ENCODE measurements at regions not wholly inside any gene's neighbourhood (a gene's known extent, or its start where the extent isn't known, plus 50 kb on each side); places are given as distances from the start of the nearest gene placed in this dataset.

DNA sequence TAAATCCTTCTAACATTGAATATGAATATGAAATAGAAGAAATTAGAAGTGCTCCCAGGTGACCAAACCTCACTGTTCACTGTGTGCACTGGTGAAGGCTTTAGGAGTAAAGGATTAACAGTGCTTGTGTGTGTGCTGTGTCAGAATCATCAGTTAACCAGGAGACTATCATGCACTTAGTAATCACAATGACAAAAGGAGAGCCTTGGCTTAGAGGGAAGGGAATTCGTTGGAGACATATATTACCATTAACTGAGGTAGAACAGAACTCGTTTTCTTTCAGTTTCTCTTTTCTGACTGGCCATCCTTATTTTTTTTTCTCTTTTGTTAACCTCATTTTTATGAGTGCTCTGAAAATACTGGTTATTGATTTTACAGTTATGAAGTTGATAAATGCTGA, 213.3 kb upstream of the GBE1 start:
- DNase-seq: no peak
- Mint-ChIP-seq H3K27me3 (no peaks in the 10 kb centered on the region), H3K4me1 (no peaks in the 10 kb centered on the region), H3K27ac (no peak overlapping the region), H3K36me3 (ENCODE audit: low read depth) (no peaks in the 10 kb centered on the region), H3K4me3 (no peak overlapping the region)
- H3K9me3 ChIP-seq (ENCODE audit: control insufficient read depth, low read length, poor library complexity, severe bottlenecking): no peaks in the 10 kb centered on the region
- ATAC-seq: no peak

DNA sequence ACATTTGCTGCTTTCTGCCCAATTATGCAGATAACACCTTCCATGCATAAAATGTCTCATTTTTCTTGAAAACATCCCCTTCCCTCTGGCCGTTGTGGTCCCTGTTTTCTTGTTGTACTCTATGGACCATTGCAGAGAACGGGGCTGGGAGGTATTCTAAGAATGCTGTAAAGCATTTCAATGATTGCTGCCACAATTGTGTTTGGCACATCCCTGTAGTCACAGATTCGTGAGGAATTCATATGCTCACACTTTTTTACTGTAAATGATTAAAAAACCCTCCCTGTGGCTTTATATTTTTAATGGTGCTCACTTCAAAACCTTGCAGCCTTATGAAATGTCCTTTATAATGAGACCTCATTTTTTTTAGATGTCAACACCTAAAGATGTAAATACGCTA, 207.2 kb upstream of the GBE1 start:
- H3K9me3 ChIP-seq (ENCODE audit: control insufficient read depth, low read length, poor library complexity, severe bottlenecking): no peaks in the 10 kb centered on the region
- Mint-ChIP-seq H3K4me3 (no peak overlapping the region), H3K4me1 (no peaks in the 10 kb centered on the region), H3K36me3 (ENCODE audit: low read depth) (no peaks in the 10 kb centered on the region), H3K27me3 (peaks cover 8% of the 10 kb centered on the region), H3K27ac (no peak overlapping the region)
- ATAC-seq (no peak), DNase-seq (no peak)

DNA sequence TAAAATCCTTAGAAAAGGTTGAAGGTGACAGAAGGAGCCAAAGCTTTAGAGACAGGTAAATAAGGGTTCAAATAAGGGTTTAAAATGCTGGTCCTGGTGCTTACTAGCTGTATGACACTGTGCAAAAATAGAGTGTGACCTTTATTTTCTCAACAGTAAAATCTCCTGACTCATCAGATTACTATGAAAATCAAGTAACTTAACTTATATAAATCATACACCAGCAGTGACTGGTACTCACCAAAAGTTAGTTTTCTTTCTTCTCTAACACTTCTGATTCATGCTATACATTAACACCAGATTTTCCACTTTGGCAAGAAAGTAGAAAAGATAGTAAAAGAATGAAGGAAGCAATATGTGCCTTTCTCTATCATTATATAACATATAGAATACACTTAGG, 205.9 kb upstream of the GBE1 start:
- no peak for DNase-seq
- H3K9me3 ChIP-seq (ENCODE audit: control insufficient read depth, low read length, poor library complexity, severe bottlenecking): no peaks in the 10 kb centered on the region
- peaks cover 8% of the 10 kb centered on the region for H3K27me3 Mint-ChIP-seq
- ATAC-seq: no peak
- H3K4me3 Mint-ChIP-seq: no peak overlapping the region
- H3K36me3 Mint-ChIP-seq (ENCODE audit: low read depth): no peaks in the 10 kb centered on the region
- H3K27ac Mint-ChIP-seq: no peak overlapping the region
- H3K4me1 Mint-ChIP-seq: no peaks in the 10 kb centered on the region

DNA sequence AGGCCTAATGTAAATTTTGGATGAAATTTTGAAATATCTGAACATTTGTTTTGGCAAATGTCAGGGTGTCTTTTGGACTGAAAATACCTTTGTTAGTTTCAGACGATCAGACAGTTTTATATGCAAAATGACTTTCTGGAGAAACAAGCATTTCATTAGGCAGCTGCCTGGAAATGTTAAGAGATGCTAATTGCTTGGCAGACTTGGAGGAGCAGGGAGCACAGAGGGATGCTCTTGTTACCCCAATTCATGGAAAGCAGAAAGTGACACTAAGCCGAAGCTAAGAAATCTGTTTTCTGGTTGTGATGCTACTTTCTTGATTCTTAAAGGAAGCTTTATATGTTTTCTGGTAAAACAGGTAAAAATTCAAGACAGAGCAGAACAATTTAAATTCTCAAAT, 204.3 kb upstream of the GBE1 start:
- no peak overlapping the region for H3K27ac Mint-ChIP-seq
- H3K27me3 Mint-ChIP-seq: peaks cover 8% of the 10 kb centered on the region
- H3K9me3 ChIP-seq (ENCODE audit: control insufficient read depth, low read length, poor library complexity, severe bottlenecking): no peaks in the 10 kb centered on the region
- H3K36me3 Mint-ChIP-seq (ENCODE audit: low read depth): no peaks in the 10 kb centered on the region
- H3K4me1 Mint-ChIP-seq: no peaks in the 10 kb centered on the region
- DNase-seq: no peak
- ATAC-seq: no peak
- no peak overlapping the region for H3K4me3 Mint-ChIP-seq

DNA sequence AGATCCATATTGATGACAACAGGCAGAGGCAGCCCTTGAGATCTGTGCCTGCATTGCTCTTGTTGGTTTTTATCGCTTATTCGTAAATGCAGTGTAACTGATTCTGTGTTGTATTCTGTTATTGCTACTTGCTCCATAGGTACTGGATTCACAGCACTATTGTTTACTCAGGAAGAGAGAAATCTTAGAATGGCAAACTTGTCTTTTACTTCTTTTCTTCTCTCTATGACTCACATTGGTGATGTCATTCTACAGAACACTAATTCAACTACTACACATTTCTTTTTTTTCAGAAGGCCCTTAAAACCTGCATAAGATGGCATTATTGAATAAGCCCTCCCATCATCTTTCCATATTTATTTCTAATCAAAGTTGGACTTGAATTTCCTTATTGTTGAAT, 201.0 kb upstream of the GBE1 start:
- Mint-ChIP-seq H3K36me3 (ENCODE audit: low read depth) (no peaks in the 10 kb centered on the region), H3K27ac (no peak overlapping the region), H3K4me1 (no peaks in the 10 kb centered on the region), H3K27me3 (peaks cover 8% of the 10 kb centered on the region), H3K4me3 (no peak overlapping the region)
- ATAC-seq: no peak
- no peaks in the 10 kb centered on the region for H3K9me3 ChIP-seq (ENCODE audit: control insufficient read depth, low read length, poor library complexity, severe bottlenecking)
- DNase-seq: no peak

GRCh38 chr3:81958972-81959640, 197.7 kb upstream of the GBE1 start:
- DNase-seq (no peak), ATAC-seq (no peak)
- no peak overlapping the region for H3K27ac Mint-ChIP-seq

DNA sequence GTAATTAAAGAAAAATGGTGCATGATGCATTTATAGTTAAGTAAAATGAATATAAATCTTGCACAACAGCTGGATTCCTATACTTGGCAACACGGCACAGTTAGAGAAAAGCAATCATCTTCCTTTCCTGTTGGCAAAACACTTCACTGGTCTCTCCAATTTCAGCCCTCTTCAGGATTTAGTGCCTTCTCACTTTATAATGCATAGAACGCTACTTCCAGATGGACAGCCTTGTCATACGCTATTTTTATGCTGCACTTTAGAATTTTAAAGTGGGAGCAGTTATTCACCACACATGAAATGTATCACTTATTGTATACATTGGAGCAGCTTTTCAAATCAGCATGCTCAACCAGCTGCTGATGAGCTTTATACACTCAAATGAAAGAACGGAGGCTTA, 194.4 kb upstream of the GBE1 start:
- Mint-ChIP-seq H3K4me3 (no peak overlapping the region), H3K36me3 (ENCODE audit: low read depth) (no peaks in the 10 kb centered on the region), H3K4me1 (no peaks in the 10 kb centered on the region), H3K27ac (no peak overlapping the region), H3K27me3 (no peaks in the 10 kb centered on the region)
- no peaks in the 10 kb centered on the region for H3K9me3 ChIP-seq (ENCODE audit: control insufficient read depth, low read length, poor library complexity, severe bottlenecking)
- DNase-seq (no peak), ATAC-seq (no peak)

More at GRCh38 chr3:81958972-81959640, 197.7 kb upstream of the GBE1 start:
- no peak overlapping the region for H3K4me3 Mint-ChIP-seq
- no peaks in the 10 kb centered on the region for H3K36me3 Mint-ChIP-seq (ENCODE audit: low read depth)
- H3K27me3 Mint-ChIP-seq: no peaks in the 10 kb centered on the region
- no peaks in the 10 kb centered on the region for H3K4me1 Mint-ChIP-seq
- no peaks in the 10 kb centered on the region for H3K9me3 ChIP-seq (ENCODE audit: control insufficient read depth, low read length, poor library complexity, severe bottlenecking)

- no peaks in the 10 kb centered on the region for H3K36me3 Mint-ChIP-seq (ENCODE audit: low read depth)
- no peaks in the 10 kb centered on the region for H3K27me3 Mint-ChIP-seq
- DNase-seq (no peak), ATAC-seq (no peak)
- no peaks in the 10 kb centered on the region for H3K4me1 Mint-ChIP-seq
- H3K9me3 ChIP-seq (ENCODE audit: control insufficient read depth, low read length, poor library complexity, severe bottlenecking): no peaks in the 10 kb centered on the region
- H3K4me3 Mint-ChIP-seq: no peak overlapping the region
- H3K27ac Mint-ChIP-seq: no peak overlapping the region
Observed at GRCh38 chr3:81953111-81953510, 191.7 kb upstream of the GBE1 start.

DNA sequence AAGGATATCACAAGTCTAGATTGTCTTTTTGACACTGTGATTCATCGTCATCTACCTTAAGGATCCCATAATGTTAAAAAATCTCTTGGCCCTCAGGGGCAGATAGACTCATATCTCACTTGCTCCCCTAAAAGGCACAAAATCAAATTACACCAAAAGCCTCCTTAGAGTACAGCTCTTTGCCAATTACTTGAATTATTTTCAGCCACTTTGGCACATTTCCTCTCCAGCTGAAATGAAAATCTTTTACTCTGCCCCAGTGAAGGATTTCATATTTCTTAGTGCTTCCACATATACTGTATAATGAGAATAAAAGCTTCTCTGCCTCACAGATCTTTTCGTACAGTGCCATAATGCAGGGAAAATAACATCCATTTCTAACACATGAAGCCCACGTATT, 190.7 kb upstream of the GBE1 start:
- Mint-ChIP-seq H3K4me1 (no peaks in the 10 kb centered on the region), H3K27ac (no peak overlapping the region), H3K36me3 (ENCODE audit: low read depth) (no peaks in the 10 kb centered on the region), H3K27me3 (no peaks in the 10 kb centered on the region), H3K4me3 (no peak overlapping the region)
- DNase-seq: no peak
- no peak for ATAC-seq
- H3K9me3 ChIP-seq (ENCODE audit: control insufficient read depth, low read length, poor library complexity, severe bottlenecking): no peaks in the 10 kb centered on the region

DNA sequence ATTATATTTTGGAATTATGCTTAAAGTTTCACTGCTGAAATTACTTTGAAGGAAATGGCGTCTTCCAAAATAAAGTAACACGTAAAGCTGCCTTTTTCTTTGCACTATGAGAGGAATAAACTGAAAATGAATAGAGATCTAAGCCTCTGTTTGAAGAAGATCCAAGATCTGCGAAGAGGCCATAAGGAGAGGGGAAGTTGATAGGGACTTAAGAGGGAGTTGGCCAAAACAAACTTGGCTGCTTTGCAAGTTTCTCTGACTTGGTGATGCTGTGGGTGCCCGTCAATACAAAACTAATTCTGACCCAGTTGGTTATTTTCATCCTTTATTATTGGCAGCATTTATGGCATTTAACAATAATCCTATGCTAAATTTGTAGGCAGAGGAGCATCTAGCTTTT, 190.2 kb upstream of the GBE1 start:
- DNase-seq (no peak), ATAC-seq (no peak)
- Mint-ChIP-seq H3K27me3 (no peaks in the 10 kb centered on the region), H3K4me1 (no peaks in the 10 kb centered on the region), H3K36me3 (ENCODE audit: low read depth) (no peaks in the 10 kb centered on the region), H3K4me3 (no peak overlapping the region), H3K27ac (no peak overlapping the region)
- H3K9me3 ChIP-seq (ENCODE audit: control insufficient read depth, low read length, poor library complexity, severe bottlenecking): no peaks in the 10 kb centered on the region

- no peak overlapping the region for H3K4me3 Mint-ChIP-seq
- no peaks in the 10 kb centered on the region for H3K27me3 Mint-ChIP-seq
- no peak for DNase-seq
- no peaks in the 10 kb centered on the region for H3K36me3 Mint-ChIP-seq (ENCODE audit: low read depth)
- no peaks in the 10 kb centered on the region for H3K4me1 Mint-ChIP-seq
- ATAC-seq: no peak
- H3K9me3 ChIP-seq (ENCODE audit: control insufficient read depth, low read length, poor library complexity, severe bottlenecking): no peaks in the 10 kb centered on the region
- H3K27ac Mint-ChIP-seq: no peak overlapping the region
Observed at GRCh38 chr3:81951106-81951505, 189.7 kb upstream of the GBE1 start.

- H3K36me3 Mint-ChIP-seq (ENCODE audit: low read depth): no peaks in the 10 kb centered on the region
- DNase-seq (no peak), ATAC-seq (no peak)
- H3K9me3 ChIP-seq (ENCODE audit: control insufficient read depth, low read length, poor library complexity, severe bottlenecking): no peaks in the 10 kb centered on the region
- no peaks in the 10 kb centered on the region for H3K4me1 Mint-ChIP-seq
- no peak overlapping the region for H3K4me3 Mint-ChIP-seq
- no peaks in the 10 kb centered on the region for H3K27me3 Mint-ChIP-seq
- no peak overlapping the region for H3K27ac Mint-ChIP-seq
Observed at GRCh38 chr3:81947359-81947758, 185.9 kb upstream of the GBE1 start.

DNA sequence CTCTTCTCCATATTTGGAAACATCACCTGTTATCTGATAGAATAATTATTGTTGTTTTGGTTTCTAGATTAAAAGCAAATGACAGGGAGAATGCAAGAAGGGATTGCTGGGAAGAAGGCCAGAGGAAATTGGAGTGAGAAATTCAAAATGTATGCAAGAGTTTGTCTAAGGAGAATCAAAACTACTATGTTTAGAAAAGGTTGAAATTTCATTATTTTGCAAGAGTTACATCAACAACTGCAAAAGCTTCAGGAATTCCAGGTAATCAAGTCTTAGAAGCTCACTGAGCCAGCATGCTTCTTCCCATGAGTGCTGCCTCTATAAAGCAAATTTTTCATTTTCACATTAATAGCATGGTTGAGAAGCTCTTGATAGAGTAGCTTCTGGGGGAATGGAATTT, 177.2 kb upstream of the GBE1 start:
- Mint-ChIP-seq H3K4me3 (no peak overlapping the region), H3K27me3 (no peaks in the 10 kb centered on the region), H3K36me3 (ENCODE audit: low read depth) (no peaks in the 10 kb centered on the region), H3K4me1 (no peaks in the 10 kb centered on the region), H3K27ac (no peak overlapping the region)
- ATAC-seq: no peak
- H3K9me3 ChIP-seq (ENCODE audit: control insufficient read depth, low read length, poor library complexity, severe bottlenecking): no peaks in the 10 kb centered on the region
- no peak for DNase-seq

- H3K9me3 ChIP-seq (ENCODE audit: control insufficient read depth, low read length, poor library complexity, severe bottlenecking): no peaks in the 10 kb centered on the region
- no peak overlapping the region for H3K27ac Mint-ChIP-seq
- DNase-seq: no peak
- no peaks in the 10 kb centered on the region for H3K36me3 Mint-ChIP-seq (ENCODE audit: low read depth)
- H3K27me3 Mint-ChIP-seq: peaks cover 5% of the 10 kb centered on the region
- H3K4me1 Mint-ChIP-seq: no peaks in the 10 kb centered on the region
- no peak overlapping the region for H3K4me3 Mint-ChIP-seq
- no peak for ATAC-seq
Observed at GRCh38 chr3:81936817-81937216, 175.4 kb upstream of the GBE1 start.

Measured in T-helper 17 cell (primary cell).